Panc1 (cell line): ENCODE measurements at regions not wholly inside any gene's neighbourhood (a gene's known extent, or its start where the extent isn't known, plus 50 kb on each side); places are given as distances from the start of the nearest gene placed in this dataset.

ENCODE experiments used
- POLR2AphosphoS5 ChIP-seq: IDR thresholded peaks from 2 replicates; pipeline ENCODE4 v1.6.1; 2012; ENCODE audit warnings: mild to moderate bottlenecking, low read depth, low read length, moderate library complexity
- SIN3A ChIP-seq: IDR thresholded peaks from 2 replicates; pipeline ENCODE4 v1.6.1; 2012; ENCODE audit warnings: low read depth, mild to moderate bottlenecking, low read length, moderate library complexity, borderline replicate concordance; ENCODE audit not compliant: insufficient read depth
- TCF7L2 ChIP-seq: IDR thresholded peaks from 2 replicates; pipeline ENCODE4 v1.6.1; 2011; ENCODE audit warnings: mild to moderate bottlenecking, low read depth, low read length, inconsistent platforms
- TF ChIP-seq, protein P1 (sequence below): fragments of 450-650 bp; IDR thresholded peaks from 2 replicates; pipeline ENCODE4 v1.5.1; 2017; ENCODE audit warnings: mild to moderate bottlenecking
- TF ChIP-seq, protein P2 (sequence below), 2 experiments: IDR thresholded peaks; 2 replicates each; pipeline ENCODE4 v1.6.1; 2011 to 2012; ENCODE audit warnings: low read depth in 2 of 2, control low read depth in 1 of 2, low read length in 1 of 2, mild to moderate bottlenecking in 1 of 2, moderate library complexity in 1 of 2; ENCODE audit not compliant: insufficient read depth in 1 of 2

DNA sequence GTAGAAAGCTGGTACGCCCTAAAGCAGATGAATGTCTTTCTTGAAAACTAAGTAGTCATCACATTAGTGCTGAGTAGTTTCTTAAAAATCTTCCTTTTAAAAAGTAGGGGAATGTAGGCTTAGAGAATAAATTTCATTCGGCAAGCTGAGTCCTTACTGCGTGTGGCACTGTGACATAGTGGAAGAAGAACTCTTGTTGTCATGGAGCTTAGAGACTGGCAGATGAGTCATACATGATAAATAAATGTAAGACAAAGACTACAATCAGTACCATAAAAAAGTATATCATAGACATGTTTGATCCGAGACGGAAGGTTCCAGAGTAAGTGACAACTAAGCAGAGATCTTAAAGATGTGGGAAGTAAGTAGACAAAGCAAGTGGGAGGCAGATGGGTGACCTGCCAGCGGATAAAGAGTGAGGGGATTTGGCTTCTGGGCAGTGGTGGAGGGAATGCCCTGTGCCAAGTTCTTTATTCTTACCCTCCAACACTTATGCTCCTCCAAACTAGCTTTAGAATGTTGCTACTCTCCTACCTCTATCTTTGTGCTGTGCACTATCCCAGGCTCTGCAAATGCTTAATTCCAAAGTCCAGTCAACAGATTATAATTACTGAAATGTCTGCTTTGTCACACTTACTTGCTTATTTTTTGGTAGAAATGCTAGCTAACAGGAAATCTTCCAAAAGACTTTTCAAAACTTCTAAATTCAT is 608.5 kb upstream of the USP24 start:
- TF ChIP-seq, protein P1, sequence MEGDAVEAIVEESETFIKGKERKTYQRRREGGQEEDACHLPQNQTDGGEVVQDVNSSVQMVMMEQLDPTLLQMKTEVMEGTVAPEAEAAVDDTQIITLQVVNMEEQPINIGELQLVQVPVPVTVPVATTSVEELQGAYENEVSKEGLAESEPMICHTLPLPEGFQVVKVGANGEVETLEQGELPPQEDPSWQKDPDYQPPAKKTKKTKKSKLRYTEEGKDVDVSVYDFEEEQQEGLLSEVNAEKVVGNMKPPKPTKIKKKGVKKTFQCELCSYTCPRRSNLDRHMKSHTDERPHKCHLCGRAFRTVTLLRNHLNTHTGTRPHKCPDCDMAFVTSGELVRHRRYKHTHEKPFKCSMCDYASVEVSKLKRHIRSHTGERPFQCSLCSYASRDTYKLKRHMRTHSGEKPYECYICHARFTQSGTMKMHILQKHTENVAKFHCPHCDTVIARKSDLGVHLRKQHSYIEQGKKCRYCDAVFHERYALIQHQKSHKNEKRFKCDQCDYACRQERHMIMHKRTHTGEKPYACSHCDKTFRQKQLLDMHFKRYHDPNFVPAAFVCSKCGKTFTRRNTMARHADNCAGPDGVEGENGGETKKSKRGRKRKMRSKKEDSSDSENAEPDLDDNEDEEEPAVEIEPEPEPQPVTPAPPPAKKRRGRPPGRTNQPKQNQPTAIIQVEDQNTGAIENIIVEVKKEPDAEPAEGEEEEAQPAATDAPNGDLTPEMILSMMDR: no peak
- TF ChIP-seq POLR2AphosphoS5 (no peak), SIN3A (no peak), TCF7L2 (no peak)
- TF ChIP-seq, protein P2, sequence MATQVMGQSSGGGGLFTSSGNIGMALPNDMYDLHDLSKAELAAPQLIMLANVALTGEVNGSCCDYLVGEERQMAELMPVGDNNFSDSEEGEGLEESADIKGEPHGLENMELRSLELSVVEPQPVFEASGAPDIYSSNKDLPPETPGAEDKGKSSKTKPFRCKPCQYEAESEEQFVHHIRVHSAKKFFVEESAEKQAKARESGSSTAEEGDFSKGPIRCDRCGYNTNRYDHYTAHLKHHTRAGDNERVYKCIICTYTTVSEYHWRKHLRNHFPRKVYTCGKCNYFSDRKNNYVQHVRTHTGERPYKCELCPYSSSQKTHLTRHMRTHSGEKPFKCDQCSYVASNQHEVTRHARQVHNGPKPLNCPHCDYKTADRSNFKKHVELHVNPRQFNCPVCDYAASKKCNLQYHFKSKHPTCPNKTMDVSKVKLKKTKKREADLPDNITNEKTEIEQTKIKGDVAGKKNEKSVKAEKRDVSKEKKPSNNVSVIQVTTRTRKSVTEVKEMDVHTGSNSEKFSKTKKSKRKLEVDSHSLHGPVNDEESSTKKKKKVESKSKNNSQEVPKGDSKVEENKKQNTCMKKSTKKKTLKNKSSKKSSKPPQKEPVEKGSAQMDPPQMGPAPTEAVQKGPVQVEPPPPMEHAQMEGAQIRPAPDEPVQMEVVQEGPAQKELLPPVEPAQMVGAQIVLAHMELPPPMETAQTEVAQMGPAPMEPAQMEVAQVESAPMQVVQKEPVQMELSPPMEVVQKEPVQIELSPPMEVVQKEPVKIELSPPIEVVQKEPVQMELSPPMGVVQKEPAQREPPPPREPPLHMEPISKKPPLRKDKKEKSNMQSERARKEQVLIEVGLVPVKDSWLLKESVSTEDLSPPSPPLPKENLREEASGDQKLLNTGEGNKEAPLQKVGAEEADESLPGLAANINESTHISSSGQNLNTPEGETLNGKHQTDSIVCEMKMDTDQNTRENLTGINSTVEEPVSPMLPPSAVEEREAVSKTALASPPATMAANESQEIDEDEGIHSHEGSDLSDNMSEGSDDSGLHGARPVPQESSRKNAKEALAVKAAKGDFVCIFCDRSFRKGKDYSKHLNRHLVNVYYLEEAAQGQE (IDR thresholded peaks at IDR 0.05; ENCODE audit: insufficient read depth in 1 of 2, low read depth in 2 of 2, low read length in 1 of 2): no peak
